Stomach (tissue), 4 donors: ENCODE measurements at regions not wholly inside any gene's neighbourhood (a gene's known extent, or its start where the extent isn't known, plus 50 kb on each side); places are given as distances from the start of the nearest gene placed in this dataset.

Experiments
- EP300 ChIP-seq: sonication (generic); formaldehyde crosslinking; IDR thresholded peaks from one replicate; pipeline ENCODE4 v1.6.1; 2017; ENCODE audit warnings: antibody characterized with exemption
- POLR2A ChIP-seq, 4 donors: fragments of 450-650 bp; IDR thresholded peaks; one replicate each; pipeline ENCODE4 v1.6.1; 2016; ENCODE audit warnings: antibody characterized with exemption in 4 of 4, control low read depth in 2 of 4, mild to moderate bottlenecking in 1 of 4, moderate library complexity in 1 of 4
- POLR2AphosphoS5 ChIP-seq, 3 donors: sonication (generic); formaldehyde crosslinking; IDR thresholded peaks; one replicate each; pipeline ENCODE4 v1.6.1; 2016; ENCODE audit warnings: antibody characterized with exemption in 3 of 3
- TF ChIP-seq, protein P1 (sequence below), 7 experiments: fragments of 450-650 bp in 4 of 7; fragments of 200-600 bp in 3 of 7; sonication (generic) in 3 of 7; IDR thresholded peaks; one replicate each; pipeline ENCODE4 v1.5.1; 2016 to 2019; ENCODE audit warnings: antibody characterized with exemption in 7 of 7, control low read depth in 2 of 7, mild to moderate bottlenecking in 1 of 7

DNA sequence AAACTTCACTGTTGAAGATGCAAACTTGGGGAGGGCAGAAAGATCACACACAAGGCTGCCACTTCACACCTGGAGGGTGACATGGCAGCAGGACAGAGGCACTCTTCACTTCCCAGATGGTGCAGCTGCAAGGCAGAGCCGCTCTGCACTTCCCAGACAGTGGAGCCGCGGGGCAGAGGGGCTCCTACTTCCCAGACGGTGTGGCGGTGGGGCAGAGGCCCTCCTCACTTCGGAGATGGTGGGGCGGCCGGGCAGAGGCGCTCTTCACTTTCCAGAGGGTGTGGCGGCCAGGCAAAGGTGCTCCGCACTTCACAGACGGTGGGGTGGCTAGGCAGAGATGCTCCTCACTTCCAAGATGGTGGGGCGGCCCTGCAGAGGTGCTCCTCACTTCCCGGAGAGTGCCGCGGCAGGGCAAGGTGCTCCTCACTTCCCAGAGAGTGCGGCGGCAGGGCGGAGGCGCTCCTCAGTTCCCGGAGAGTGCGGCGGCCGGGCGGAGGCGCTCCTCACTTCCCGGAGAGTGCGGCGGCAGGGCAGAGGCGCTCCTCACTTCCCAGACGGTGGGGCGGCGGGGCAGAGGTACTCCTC, 58.3 kb upstream of the PPP1R9A start:
- TF ChIP-seq, protein P1, sequence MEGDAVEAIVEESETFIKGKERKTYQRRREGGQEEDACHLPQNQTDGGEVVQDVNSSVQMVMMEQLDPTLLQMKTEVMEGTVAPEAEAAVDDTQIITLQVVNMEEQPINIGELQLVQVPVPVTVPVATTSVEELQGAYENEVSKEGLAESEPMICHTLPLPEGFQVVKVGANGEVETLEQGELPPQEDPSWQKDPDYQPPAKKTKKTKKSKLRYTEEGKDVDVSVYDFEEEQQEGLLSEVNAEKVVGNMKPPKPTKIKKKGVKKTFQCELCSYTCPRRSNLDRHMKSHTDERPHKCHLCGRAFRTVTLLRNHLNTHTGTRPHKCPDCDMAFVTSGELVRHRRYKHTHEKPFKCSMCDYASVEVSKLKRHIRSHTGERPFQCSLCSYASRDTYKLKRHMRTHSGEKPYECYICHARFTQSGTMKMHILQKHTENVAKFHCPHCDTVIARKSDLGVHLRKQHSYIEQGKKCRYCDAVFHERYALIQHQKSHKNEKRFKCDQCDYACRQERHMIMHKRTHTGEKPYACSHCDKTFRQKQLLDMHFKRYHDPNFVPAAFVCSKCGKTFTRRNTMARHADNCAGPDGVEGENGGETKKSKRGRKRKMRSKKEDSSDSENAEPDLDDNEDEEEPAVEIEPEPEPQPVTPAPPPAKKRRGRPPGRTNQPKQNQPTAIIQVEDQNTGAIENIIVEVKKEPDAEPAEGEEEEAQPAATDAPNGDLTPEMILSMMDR (IDR thresholded peaks at IDR 0.05) = no peak
- TF ChIP-seq POLR2A (IDR thresholded peaks at IDR 0.05) (no peak), EP300 (no peak), POLR2AphosphoS5 (IDR thresholded peaks at IDR 0.05) (no peak)
